DND-41 (cell line): ENCODE measurements at regions not wholly inside any gene's neighbourhood (a gene's known extent, or its start where the extent isn't known, plus 50 kb on each side); places are given as distances from the start of the nearest gene placed in this dataset.

Experiments used
- CTCF ChIP-seq: IDR thresholded peaks from 2 replicates; pipeline ENCODE4 v1.5.1; 2012; ENCODE audit warnings: borderline replicate concordance, low read length, moderate library complexity, mild to moderate bottlenecking; ENCODE audit not compliant: poor library complexity, severe bottlenecking; ENCODE audit errors: extremely low read depth
- EZH2 ChIP-seq: IDR thresholded peaks from 3 replicates; pipeline ENCODE4 v1.6.1; 2012; ENCODE audit warnings: borderline replicate concordance, low read depth, mild to moderate bottlenecking, moderate library complexity, low read length, inconsistent platforms; ENCODE audit not compliant: severe bottlenecking

GRCh38 chr9:13487936-13488335 lies 208.4 kb upstream of the MPDZ start:
- no peak for TF ChIP-seq EZH2
- TF ChIP-seq CTCF: no peak
